Ovary (tissue), 7 donors: ENCODE measurements at regions not wholly inside any gene's neighbourhood (a gene's known extent, or its start where the extent isn't known, plus 50 kb on each side); places are given as distances from the start of the nearest gene placed in this dataset.

Experiments
- DNase-seq, 5 donors: peaks; one replicate each; pipeline ENCODE4 v3.0.0-alpha.2; 2019 to 2020
- H3K27ac ChIP-seq, 2 donors: fragments of 200-600 bp; one replicate each; pipeline versions ENCODE4 v1.5.1 to v1.8.0; 2019 to 2022
- H3K27me3 ChIP-seq: fragments of 200-600 bp; one replicate; pipeline ENCODE4 v1.8.0; 2022
- H3K36me3 ChIP-seq: fragments of 200-600 bp; sonication (generic); one replicate; pipeline ENCODE4 v1.5.1; 2019
- H3K4me1 ChIP-seq: one replicate; pipeline ENCODE4 v1.8.1; 2013; ENCODE audit warnings: mild to moderate bottlenecking, moderate library complexity; ENCODE audit not compliant: insufficient read depth
- H3K4me3 ChIP-seq: fragments of 200-600 bp; sonication (generic); one replicate; pipeline ENCODE4 v1.5.1; 2017
- H3K9me3 ChIP-seq, 2 donors: fragments of 200-600 bp in 1 of 2; sonication (generic) in 1 of 2; one replicate each; pipeline versions ENCODE4 v1.5.1 to v1.8.1; 2013 to 2019; ENCODE audit warnings: mild to moderate bottlenecking in 1 of 2, moderate library complexity in 1 of 2
- CTCF ChIP-seq, 3 donors: fragments of 450-650 bp in 2 of 3; fragments of 200-600 bp in 1 of 3; IDR thresholded peaks; one replicate each; pipeline versions ENCODE4 v1.5.1 to v1.8.0; 2016 to 2022; ENCODE audit warnings: antibody characterized with exemption in 3 of 3, mild to moderate bottlenecking in 1 of 3
- EP300 ChIP-seq: sonication (generic); formaldehyde crosslinking; IDR thresholded peaks from one replicate; pipeline ENCODE4 v1.6.1; 2017; ENCODE audit warnings: antibody characterized with exemption
- POLR2A ChIP-seq: fragments of 450-650 bp; IDR thresholded peaks from one replicate; pipeline ENCODE4 v1.6.1; 2017; ENCODE audit warnings: antibody characterized with exemption, mild to moderate bottlenecking, moderate library complexity
- WGBS, 3 donors: extraction: QIAGEN DNeasy Blood & Tissue Kit in 1 of 3; methylation state at CpG; one replicate each; pipeline versions ENCODE4 v1.1.5 to v1.1.7; 2013 to 2017; 5-methylcytosine and 5-hydroxymethylcytosine counted together
- intact Hi-C, 4 donors: fragments of 100-400 bp; cut with DNase I; formaldehyde crosslinking; loops; one replicate each; pipeline versions ENCODE4 v1.11.0 to v1.15.1; 2022 to 2023
- donor health status: DM: no; HTN: no; CAD: no; lungs with moderate emphysema.
- donor health status: DM: no; HTN: no; CAD: no.
- donor health status: Bipolar disorder and iron deficiency.
- donor health status: DM: no; HTN: no; CAD: no.
- donor health status: DM: yes; HTN: yes; CAD: no.

- Histone ChIP-seq H3K36me3 (no peaks in the 10 kb centered on the region), H3K27ac (no peak overlapping the region), H3K4me1 (peaks cover 3% of the 10 kb centered on the region), H3K4me3 (no peak overlapping the region), H3K27me3 (no peaks in the 10 kb centered on the region), H3K9me3 (no peaks in the 10 kb centered on the region)
- TF ChIP-seq POLR2A (no peak), CTCF (IDR thresholded peaks at IDR 0.05) (no peak), EP300 (no peak)
- 89 to 94% (median 93%) methylated on average over 6 of the region's 6 CpGs for WGBS, 3 donors
- intact Hi-C loops = loop anchor here in 1 of 4 donors (10.0 kb wide), 1 partner anchor 225 kb away; no protein-coding TSS in a partner anchor
- no peak for DNase-seq
These were observed 93.0 kb upstream of the IRS2 start for GRCh38 chr13:109879338-109879737.

- intact Hi-C loops = loop anchor here in 1 of 4 donors (10.0 kb wide), 1 partner anchor 227 kb away; no protein-coding TSS in a partner anchor
- Histone ChIP-seq H3K36me3 (no peaks in the 10 kb centered on the region), H3K27ac (no peak overlapping the region), H3K9me3 (no peaks in the 10 kb centered on the region), H3K4me3 (no peak overlapping the region), H3K27me3 (no peaks in the 10 kb centered on the region), H3K4me1 (peaks cover 3% of the 10 kb centered on the region)
- TF ChIP-seq CTCF (IDR thresholded peaks at IDR 0.05) = no peak
- TF ChIP-seq POLR2A = no peak
- no peak for TF ChIP-seq EP300
- 90 to 94% (median 94%) methylated on average over 7 of the region's 7 CpGs for WGBS, 3 donors
- DNase-seq = no peak
These were observed 91.4 kb upstream of the IRS2 start for GRCh38 chr13:109877809-109878208.

GRCh38 chr13:109875746-109876145 is 89.4 kb upstream of the IRS2 start:
- Histone ChIP-seq H3K36me3 (no peaks in the 10 kb centered on the region), H3K4me1 (peaks cover 3% of the 10 kb centered on the region), H3K9me3 (no peaks in the 10 kb centered on the region), H3K27me3 (no peaks in the 10 kb centered on the region), H3K27ac (no peak overlapping the region), H3K4me3 (no peak overlapping the region)
- WGBS, 3 donors = 73 to 95% (median 85%) methylated on average over 4 of the region's 4 CpGs
- intact Hi-C loops = loop anchor here in 1 of 4 donors (10.0 kb wide), 1 partner anchor 229 kb away; no protein-coding TSS in a partner anchor
- no peak for DNase-seq
- TF ChIP-seq POLR2A = no peak
- TF ChIP-seq EP300 = no peak
- TF ChIP-seq CTCF (IDR thresholded peaks at IDR 0.05) = no peak

GRCh38 chr13:109874484-109875454 is 88.4 kb upstream of the IRS2 start:
- peaks cover 3% of the 10 kb centered on the region for H3K4me1 ChIP-seq
- H3K27ac ChIP-seq = no peak overlapping the region
- 28 to 34% (median 34%) methylated on average over 6 of the region's 6 CpGs for WGBS, 3 donors
- DNase-seq = no peak
- H3K36me3 ChIP-seq = no peaks in the 10 kb centered on the region
- no peaks in the 10 kb centered on the region for H3K9me3 ChIP-seq
- H3K27me3 ChIP-seq = no peaks in the 10 kb centered on the region
- no peak for TF ChIP-seq POLR2A
- no peak for TF ChIP-seq EP300
- no peak for TF ChIP-seq CTCF (IDR thresholded peaks at IDR 0.05)
- H3K4me3 ChIP-seq = no peak overlapping the region
- intact Hi-C loops = loop anchor here in 1 of 4 donors (10.0 kb wide), 1 partner anchor 230 kb away; no protein-coding TSS in a partner anchor
